SK-N-SH (cell line): ENCODE measurements at regions not wholly inside any gene's neighbourhood (a gene's known extent, or its start where the extent isn't known, plus 50 kb on each side); places are given as distances from the start of the nearest gene placed in this dataset.

Experiments
- CTCF ChIA-PET: fragments of 300-600, 350-600 bp; formaldehyde crosslinking; extraction: SDS; loops from one replicate; lab custom pipeline; 2021; lab: Yijun Ruan, JAX
- POLR2A ChIA-PET: fragments of 350-600 bp; sonication (Branson Sonifier 250); formaldehyde crosslinking; extraction: SDS; loops from one replicate; lab custom pipeline; 2020; ENCODE audit warnings: antibody characterized with exemption, inconsistent platforms; lab: Yijun Ruan, JAX
- DNase-seq: peaks from one replicate; pipeline ENCODE4 v3.0.0; 2012
- H2AFZ ChIP-seq: fragments of 200-600 bp; sonication (generic); 2 replicates; pipeline ENCODE4 v1.8.1; 2016; ENCODE audit warnings: antibody characterized with exemption, mild to moderate bottlenecking, low read depth
- H3F3A ChIP-seq: fragments of 200-600 bp; sonication (generic); replicated peaks from 2 replicates; pipeline ENCODE3; 2016; ENCODE audit warnings: antibody characterized with exemption, mild to moderate bottlenecking; ENCODE audit not compliant: insufficient read depth
- H3K27ac ChIP-seq, 2 experiments: fragments of 200-500 bp in 1 of 2; fragments of 200-600 bp in 1 of 2; sonication (Bioruptor generic) in 1 of 2; sonication (generic), shearing (Covaris generic) in 1 of 2; 2 replicates each; pipeline versions ENCODE4 v1.5.1 to v1.6.1; 2014 to 2016; ENCODE audit warnings: low read depth in 2 of 2, inconsistent platforms in 1 of 2, low read length in 1 of 2, mild to moderate bottlenecking in 1 of 2, mixed read lengths in 1 of 2
- H3K27me3 ChIP-seq: fragments of 200-600 bp; sonication (generic), shearing (Covaris generic); 2 replicates; pipeline ENCODE4 v1.6.1; 2016; ENCODE audit warnings: mixed run types; ENCODE audit not compliant: insufficient read depth
- H3K36me3 ChIP-seq, 2 experiments: fragments of 200-500 bp in 1 of 2; fragments of 200-600 bp in 1 of 2; sonication (Bioruptor generic) in 1 of 2; sonication (generic) in 1 of 2; replicated peaks in 1 of 2; 2 replicates each; pipeline versions ENCODE3 to v1.5.1; 2014 to 2016; ENCODE audit warnings: low read length in 1 of 2, mild to moderate bottlenecking in 1 of 2; ENCODE audit not compliant: insufficient read depth in 2 of 2, control insufficient read depth in 1 of 2
- H3K4me1 ChIP-seq, 2 experiments: fragments of 200-500 bp in 1 of 2; fragments of 200-600 bp in 1 of 2; sonication (Bioruptor generic) in 1 of 2; sonication (generic), shearing (Covaris generic) in 1 of 2; 2 replicates each; pipeline versions ENCODE4 v1.5.1 to v1.6.1; 2014 to 2016; ENCODE audit warnings: low read depth in 1 of 2, low read length in 1 of 2, mixed run types in 1 of 2; ENCODE audit not compliant: insufficient read depth in 2 of 2, control insufficient read depth in 1 of 2
- H3K4me2 ChIP-seq: fragments of 200-600 bp; sonication (generic), shearing (Covaris generic); 2 replicates; pipeline ENCODE4 v1.6.1; 2017; ENCODE audit warnings: mixed run types
- H3K4me3 ChIP-seq, 2 experiments: fragments of 200-500 bp in 1 of 2; fragments of 200-600 bp in 1 of 2; sonication (Bioruptor generic) in 1 of 2; sonication (generic), shearing (Covaris generic) in 1 of 2; 2 replicates each; pipeline versions ENCODE4 v1.5.1 to v1.8.1; 2014 to 2016; ENCODE audit warnings: low read depth in 2 of 2, inconsistent platforms in 1 of 2, low read length in 1 of 2, mild to moderate bottlenecking in 1 of 2, mixed read lengths in 1 of 2, moderate library complexity in 1 of 2
- H3K79me2 ChIP-seq: fragments of 200-600 bp; sonication (generic); 2 replicates; pipeline ENCODE4 v1.8.1; 2017; ENCODE audit warnings: mild to moderate bottlenecking; ENCODE audit not compliant: insufficient read depth
- H3K9ac ChIP-seq: fragments of 200-600 bp; sonication (generic); 2 replicates; pipeline ENCODE4 v1.6.1; 2017; ENCODE audit warnings: mixed run types
- H3K9me2 ChIP-seq: fragments of 200-600 bp; sonication (generic); 2 replicates; pipeline ENCODE4 v1.6.1; 2017; ENCODE audit warnings: mixed run types
- H3K9me3 ChIP-seq: fragments of 200-600 bp; sonication (generic); 2 replicates; pipeline ENCODE4 v1.6.1; 2017; ENCODE audit warnings: mixed run types, mild to moderate bottlenecking, moderate library complexity
- H4K20me1 ChIP-seq: fragments of 200-600 bp; sonication (generic); 2 replicates; pipeline ENCODE4 v1.6.1; 2017; ENCODE audit warnings: mild to moderate bottlenecking, mixed run types; ENCODE audit not compliant: insufficient read depth
- CHD2 ChIP-seq: fragments of 150-350 bp; IDR thresholded peaks from 2 replicates; pipeline ENCODE4 v1.6.1; 2018; ENCODE audit warnings: low read length; ENCODE audit not compliant: partially characterized antibody
- CTCF ChIP-seq: fragments of 200-600 bp; sonication (generic); IDR thresholded peaks from 2 replicates; pipeline ENCODE4 v1.6.1; 2017; ENCODE audit warnings: antibody characterized with exemption, mild to moderate bottlenecking, moderate library complexity
- FOSL2 ChIP-seq: IDR thresholded peaks from 2 replicates; pipeline ENCODE4 v1.4.0; 2012; ENCODE audit warnings: low read depth, mild to moderate bottlenecking, moderate library complexity, borderline replicate concordance
- FOXM1 ChIP-seq: IDR thresholded peaks from 2 replicates; pipeline ENCODE4 v1.4.0; 2012; ENCODE audit warnings: low read depth, mild to moderate bottlenecking
- GABPA ChIP-seq: IDR thresholded peaks from 2 replicates; pipeline ENCODE4 v1.4.0; 2012; ENCODE audit warnings: low read depth, mild to moderate bottlenecking
- MAX ChIP-seq: IDR thresholded peaks from 2 replicates; pipeline ENCODE4 v1.4.0; 2012; ENCODE audit warnings: low read depth
- MEF2A ChIP-seq: IDR thresholded peaks from 2 replicates; pipeline ENCODE4 v1.4.0; 2012; ENCODE audit warnings: low read depth, borderline replicate concordance
- MXI1 ChIP-seq: IDR thresholded peaks from 2 replicates; pipeline ENCODE4 v1.6.1; 2012; ENCODE audit warnings: mild to moderate bottlenecking, low read depth, low read length, improper control_type of control experiment
- PBX3 ChIP-seq: IDR thresholded peaks from 2 replicates; pipeline ENCODE4; 2012
- TAF1 ChIP-seq: IDR thresholded peaks from 2 replicates; pipeline ENCODE4 v1.6.1; 2012; ENCODE audit warnings: low read depth, mild to moderate bottlenecking, low read length, moderate library complexity, borderline replicate concordance
- USF1 ChIP-seq: IDR thresholded peaks from 2 replicates; pipeline ENCODE4 v1.4.0; 2012; ENCODE audit warnings: low read depth, borderline replicate concordance
- USF2 ChIP-seq: fragments of 150-350 bp; IDR thresholded peaks from 2 replicates; pipeline ENCODE4 v1.6.1; 2017; ENCODE audit warnings: antibody characterized with exemption, low read length, low read depth, borderline replicate concordance
- ZBTB33 ChIP-seq: IDR thresholded peaks from 2 replicates; pipeline ENCODE4 v1.4.0; 2012; ENCODE audit warnings: low read depth, borderline replicate concordance
- WGBS: methylation state at CpG from one replicate; pipeline ENCODE4 v1.1.6; 2017; ENCODE audit warnings: low lambda C conversion rate; 5-methylcytosine and 5-hydroxymethylcytosine counted together

GRCh38 chr1:228939001-228939691, 203.9 kb downstream of the RHOU start:
- Histone ChIP-seq H3K79me2 (no peaks in the 10 kb centered on the region), H3F3A (no peaks in the 10 kb centered on the region), H3K9ac (no peak overlapping the region), H3K36me3 (no peaks in the 10 kb centered on the region), H4K20me1 (no peaks in the 10 kb centered on the region), H3K27me3 (no peaks in the 10 kb centered on the region), H3K9me3 (no peaks in the 10 kb centered on the region), H2AFZ (no peak overlapping the region), H3K9me2 (no peaks in the 10 kb centered on the region), H3K27ac (no peak overlapping the region), H3K4me3 (no peak overlapping the region), H3K4me1 (no peaks in the 10 kb centered on the region), H3K4me2 (no peak overlapping the region)
- DNase-seq: no peak
- POLR2A ChIA-PET: no interaction called here
- CTCF ChIA-PET: no interaction called here
- WGBS: 74% methylated on average over 5 of the region's 6 CpGs
- TF ChIP-seq ZBTB33 (no peak), MEF2A (no peak), PBX3 (no peak), CHD2 (no peak), FOSL2 (no peak), USF2 (no peak), USF1 (no peak), TAF1 (no peak), GABPA (no peak), CTCF (no peak), MXI1 (no peak), MAX (no peak), FOXM1 (no peak)
